HCT116 (cell line): ENCODE measurements at regions not wholly inside any gene's neighbourhood (a gene's known extent, or its start where the extent isn't known, plus 50 kb on each side); places are given as distances from the start of the nearest gene placed in this dataset.

Source experiments
- ATF3 ChIP-seq: IDR thresholded peaks from 2 replicates; pipeline ENCODE4 v1.6.1; 2012
- CTCF ChIP-seq, 3 experiments: fragments of 200-600 bp in 1 of 3; sonication (generic) in 1 of 3; IDR thresholded peaks in 2 of 3; conservative IDR thresholded peaks in 1 of 3; 2 replicates each; pipeline ENCODE4 v1.5.1; 2012 to 2017; ENCODE audit warnings: low read depth in 2 of 3, low read length in 2 of 3, antibody characterized with exemption in 1 of 3, borderline replicate concordance in 1 of 3, control low read depth in 1 of 3, mild to moderate bottlenecking in 1 of 3, mixed read lengths in 1 of 3, mixed run types in 1 of 3, moderate library complexity in 1 of 3; ENCODE audit not compliant: insufficient read depth in 1 of 3
- EGR1 ChIP-seq: IDR thresholded peaks from 2 replicates; pipeline ENCODE4 v1.6.1; 2012; ENCODE audit warnings: low read depth
- EZH2 ChIP-seq: fragments of 200-600 bp; sonication (generic); IDR thresholded peaks from 2 replicates; pipeline ENCODE4 v1.6.1; 2017; ENCODE audit warnings: antibody characterized with exemption, mixed run types
- EZH2phosphoT487 ChIP-seq: fragments of 200-600 bp; IDR thresholded peaks from 2 replicates; pipeline ENCODE4 v1.6.1; 2018; ENCODE audit warnings: antibody characterized with exemption, borderline replicate concordance
- POLR2A ChIP-seq: IDR thresholded peaks from 2 replicates; pipeline ENCODE4 v1.7.0; 2011; ENCODE audit warnings: borderline replicate concordance; ENCODE audit not compliant: insufficient read depth, insufficient read length; ENCODE audit errors: extremely low read depth
- POLR2AphosphoS5 ChIP-seq: IDR thresholded peaks from 2 replicates; pipeline ENCODE4 v1.6.1; 2011; ENCODE audit warnings: mild to moderate bottlenecking, low read depth, low read length, moderate library complexity
- RAD21 ChIP-seq: IDR thresholded peaks from 2 replicates; pipeline ENCODE4 v1.6.1; 2012; ENCODE audit warnings: low read depth, mild to moderate bottlenecking
- SP1 ChIP-seq: IDR thresholded peaks from 2 replicates; pipeline ENCODE4 v1.6.1; 2012; ENCODE audit warnings: low read depth
- TCF7L2 ChIP-seq: IDR thresholded peaks from 2 replicates; pipeline ENCODE4 v1.7.0; 2011; ENCODE audit warnings: borderline replicate concordance, inconsistent platforms; ENCODE audit not compliant: insufficient read depth, insufficient read length; ENCODE audit errors: extremely low read depth
- YY1 ChIP-seq: IDR thresholded peaks from 2 replicates; pipeline ENCODE4 v1.6.1; 2011; ENCODE audit warnings: low read length, low read depth, moderate library complexity, mild to moderate bottlenecking; ENCODE audit not compliant: insufficient replicate concordance; ENCODE audit errors: extremely low read depth
- ZBTB33 ChIP-seq: IDR thresholded peaks from 2 replicates; pipeline ENCODE4 v1.6.1; 2011; ENCODE audit warnings: mild to moderate bottlenecking, low read length, moderate library complexity; ENCODE audit not compliant: insufficient replicate concordance; ENCODE audit errors: extremely low read depth
- ZNF274 ChIP-seq: fragments of 200-500 bp; sonication (Bioruptor generic); IDR thresholded peaks from 2 replicates; pipeline ENCODE4 v1.6.1; 2014; ENCODE audit warnings: mild to moderate bottlenecking, low read depth, low read length, inconsistent platforms
- TF ChIP-seq, protein P1 (sequence below): IDR thresholded peaks from 2 replicates; pipeline ENCODE4 v1.6.1; 2012; ENCODE audit warnings: low read depth

DNA sequence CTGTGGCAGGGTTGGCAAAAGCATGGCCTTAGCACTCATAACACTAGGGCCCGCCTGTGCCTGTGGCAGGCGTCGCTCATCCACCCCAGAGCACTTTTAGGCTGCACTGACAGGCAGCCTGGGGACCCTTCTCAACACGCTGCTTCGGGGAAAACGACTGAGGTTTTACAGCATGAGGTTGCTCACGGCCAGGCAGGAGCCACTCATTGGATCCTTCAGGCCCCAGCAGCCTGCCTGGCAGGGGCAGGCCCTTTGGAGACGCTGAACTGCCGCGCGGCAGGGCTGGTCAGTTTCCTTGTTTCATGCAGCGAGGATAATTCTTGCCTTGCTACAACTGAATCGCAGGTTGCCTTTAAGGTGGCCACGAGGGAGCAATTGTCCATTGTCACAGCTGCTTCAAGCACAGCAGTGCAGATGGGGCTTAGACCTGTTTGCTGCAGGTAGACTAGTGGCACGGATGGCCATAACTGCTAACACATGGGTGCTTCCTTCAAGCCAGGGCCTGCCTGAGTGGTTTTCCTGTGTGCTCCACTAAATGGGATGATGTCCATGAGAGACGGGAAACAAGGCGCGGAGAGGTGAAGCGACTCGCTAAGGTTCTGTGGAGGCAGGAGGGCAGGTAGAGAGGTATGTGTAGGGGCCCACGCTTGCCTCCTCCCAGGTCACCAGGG lies 49.9 kb upstream of the HS6ST1 start:
- TF ChIP-seq CTCF (IDR thresholded peaks at IDR 0.05 in 2 of 3, conservative IDR thresholded peaks at IDR 0.05 in 1 of 3; ENCODE audit: borderline replicate concordance in 1 of 3, insufficient read depth in 1 of 3, low read depth in 2 of 3, low read length in 2 of 3) = no peak
- no peak for TF ChIP-seq EGR1
- no peak for TF ChIP-seq ZNF274
- TF ChIP-seq EZH2 = no peak
- TF ChIP-seq, protein P1, sequence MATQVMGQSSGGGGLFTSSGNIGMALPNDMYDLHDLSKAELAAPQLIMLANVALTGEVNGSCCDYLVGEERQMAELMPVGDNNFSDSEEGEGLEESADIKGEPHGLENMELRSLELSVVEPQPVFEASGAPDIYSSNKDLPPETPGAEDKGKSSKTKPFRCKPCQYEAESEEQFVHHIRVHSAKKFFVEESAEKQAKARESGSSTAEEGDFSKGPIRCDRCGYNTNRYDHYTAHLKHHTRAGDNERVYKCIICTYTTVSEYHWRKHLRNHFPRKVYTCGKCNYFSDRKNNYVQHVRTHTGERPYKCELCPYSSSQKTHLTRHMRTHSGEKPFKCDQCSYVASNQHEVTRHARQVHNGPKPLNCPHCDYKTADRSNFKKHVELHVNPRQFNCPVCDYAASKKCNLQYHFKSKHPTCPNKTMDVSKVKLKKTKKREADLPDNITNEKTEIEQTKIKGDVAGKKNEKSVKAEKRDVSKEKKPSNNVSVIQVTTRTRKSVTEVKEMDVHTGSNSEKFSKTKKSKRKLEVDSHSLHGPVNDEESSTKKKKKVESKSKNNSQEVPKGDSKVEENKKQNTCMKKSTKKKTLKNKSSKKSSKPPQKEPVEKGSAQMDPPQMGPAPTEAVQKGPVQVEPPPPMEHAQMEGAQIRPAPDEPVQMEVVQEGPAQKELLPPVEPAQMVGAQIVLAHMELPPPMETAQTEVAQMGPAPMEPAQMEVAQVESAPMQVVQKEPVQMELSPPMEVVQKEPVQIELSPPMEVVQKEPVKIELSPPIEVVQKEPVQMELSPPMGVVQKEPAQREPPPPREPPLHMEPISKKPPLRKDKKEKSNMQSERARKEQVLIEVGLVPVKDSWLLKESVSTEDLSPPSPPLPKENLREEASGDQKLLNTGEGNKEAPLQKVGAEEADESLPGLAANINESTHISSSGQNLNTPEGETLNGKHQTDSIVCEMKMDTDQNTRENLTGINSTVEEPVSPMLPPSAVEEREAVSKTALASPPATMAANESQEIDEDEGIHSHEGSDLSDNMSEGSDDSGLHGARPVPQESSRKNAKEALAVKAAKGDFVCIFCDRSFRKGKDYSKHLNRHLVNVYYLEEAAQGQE = no peak
- TF ChIP-seq POLR2AphosphoS5 = no peak
- no peak for TF ChIP-seq YY1
- no peak for TF ChIP-seq RAD21
- no peak for TF ChIP-seq EZH2phosphoT487
- no peak for TF ChIP-seq POLR2A
- no peak for TF ChIP-seq ZBTB33
- TF ChIP-seq SP1 = no peak
- no peak for TF ChIP-seq ATF3
- TF ChIP-seq TCF7L2 = no peak
